Cardiac fibroblast (primary cell): ENCODE measurements at regions not wholly inside any gene's neighbourhood (a gene's known extent, or its start where the extent isn't known, plus 50 kb on each side); places are given as distances from the start of the nearest gene placed in this dataset.
A peak's percentile ranks its signal among the peaks of the same experiment; 100 is the strongest.

Source experiments
- DNase-seq, 2 donors: peaks; one replicate each; pipeline versions ENCODE4 v3.0.0 to v3.0.0-alpha.2; 2010; ENCODE audit warnings: low read depth in 2 of 2
- H3K4me3 ChIP-seq, 2 donors: replicated peaks in 1 of 2; 1 replicate in 1 of 2; 2 replicates in 1 of 2; pipeline ENCODE4 v1.5.1; 2011; ENCODE audit warnings: low read depth in 2 of 2, low read length in 2 of 2, mild to moderate bottlenecking in 2 of 2, moderate library complexity in 1 of 2
- TF ChIP-seq, protein P1 (sequence below): IDR thresholded peaks from one replicate; pipeline ENCODE4 v1.5.1; 2011; ENCODE audit warnings: low read depth, mild to moderate bottlenecking, low read length, inconsistent platforms

GRCh38 chr1:234697015-234697414 is 87.0 kb upstream of the IRF2BP2 start:
- peak in 1 of 2 donors; percentile 64 for DNase-seq
- TF ChIP-seq, protein P1, sequence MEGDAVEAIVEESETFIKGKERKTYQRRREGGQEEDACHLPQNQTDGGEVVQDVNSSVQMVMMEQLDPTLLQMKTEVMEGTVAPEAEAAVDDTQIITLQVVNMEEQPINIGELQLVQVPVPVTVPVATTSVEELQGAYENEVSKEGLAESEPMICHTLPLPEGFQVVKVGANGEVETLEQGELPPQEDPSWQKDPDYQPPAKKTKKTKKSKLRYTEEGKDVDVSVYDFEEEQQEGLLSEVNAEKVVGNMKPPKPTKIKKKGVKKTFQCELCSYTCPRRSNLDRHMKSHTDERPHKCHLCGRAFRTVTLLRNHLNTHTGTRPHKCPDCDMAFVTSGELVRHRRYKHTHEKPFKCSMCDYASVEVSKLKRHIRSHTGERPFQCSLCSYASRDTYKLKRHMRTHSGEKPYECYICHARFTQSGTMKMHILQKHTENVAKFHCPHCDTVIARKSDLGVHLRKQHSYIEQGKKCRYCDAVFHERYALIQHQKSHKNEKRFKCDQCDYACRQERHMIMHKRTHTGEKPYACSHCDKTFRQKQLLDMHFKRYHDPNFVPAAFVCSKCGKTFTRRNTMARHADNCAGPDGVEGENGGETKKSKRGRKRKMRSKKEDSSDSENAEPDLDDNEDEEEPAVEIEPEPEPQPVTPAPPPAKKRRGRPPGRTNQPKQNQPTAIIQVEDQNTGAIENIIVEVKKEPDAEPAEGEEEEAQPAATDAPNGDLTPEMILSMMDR = no peak

GRCh38 chr1:234696148-234696576 is 86.2 kb upstream of the IRF2BP2 start:
- no peak overlapping the region for H3K4me3 ChIP-seq
- TF ChIP-seq, protein P1 = no peak
- DNase-seq = no peak

More at GRCh38 chr1:234697015-234697414, 87.0 kb upstream of the IRF2BP2 start:
- no peak overlapping the region for H3K4me3 ChIP-seq

DNA sequence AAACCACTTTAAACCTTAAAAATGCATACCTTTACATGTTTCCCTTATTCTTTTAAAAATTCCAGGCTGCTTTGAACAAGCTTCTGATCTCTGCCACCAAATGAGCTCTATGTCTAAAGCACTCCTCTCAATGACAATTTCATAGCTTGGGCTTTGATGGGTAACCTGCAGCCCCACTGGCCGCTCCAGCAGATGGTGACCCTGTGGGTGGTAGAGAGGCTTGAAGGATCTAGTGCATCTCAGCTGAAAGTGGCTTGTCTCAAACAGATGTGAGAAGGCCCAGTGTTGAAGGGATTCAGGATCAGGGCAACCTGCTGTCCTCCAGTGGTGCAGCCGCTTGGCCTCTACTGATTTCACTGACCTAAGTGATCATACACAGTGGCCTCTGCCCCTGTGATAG is 84.7 kb upstream of the IRF2BP2 start:
- no peak overlapping the region for H3K4me3 ChIP-seq
- TF ChIP-seq, protein P1 = no peak
- DNase-seq = no peak

GRCh38 chr1:234692966-234693580 is 83.1 kb upstream of the IRF2BP2 start:
- no peak for DNase-seq
- TF ChIP-seq, protein P1 = no peak
- no peak overlapping the region for H3K4me3 ChIP-seq

GRCh38 chr1:234691567-234691966 is 81.6 kb upstream of the IRF2BP2 start:
- TF ChIP-seq, protein P1 = peak; percentile 43
- no peak overlapping the region for H3K4me3 ChIP-seq
- DNase-seq = peak; percentile 28 to 66

DNA sequence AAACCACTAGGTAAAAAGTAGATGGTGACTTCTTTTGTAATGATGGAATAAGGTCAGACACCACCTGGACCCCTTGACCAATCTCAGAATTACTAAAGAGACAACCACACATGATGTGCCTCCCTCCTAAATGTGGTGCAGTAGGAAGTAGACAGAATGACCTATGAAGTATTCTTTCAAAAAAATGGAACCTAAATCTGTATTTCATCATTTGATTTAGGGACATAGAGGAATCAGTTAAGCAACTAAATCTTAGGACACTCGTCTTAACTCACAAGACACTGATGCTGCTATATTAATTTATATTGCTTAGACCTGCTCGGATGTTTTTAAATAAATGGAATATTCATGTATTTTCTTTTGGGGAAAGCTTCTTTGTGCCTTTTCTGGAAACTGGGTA is 80.9 kb upstream of the IRF2BP2 start:
- no peak for DNase-seq
- TF ChIP-seq, protein P1 = no peak
- no peak overlapping the region for H3K4me3 ChIP-seq

- DNase-seq = no peak
- TF ChIP-seq, protein P1 = no peak
- no peak overlapping the region for H3K4me3 ChIP-seq
These were observed 79.3 kb upstream of the IRF2BP2 start for GRCh38 chr1:234689236-234689635.
